ENCODE measurements at regions not wholly inside any gene's neighbourhood (a gene's known extent, or its start where the extent isn't known, plus 50 kb on each side); places are given as distances from the start of the nearest gene placed in this dataset.
A peak's percentile ranks its signal among the peaks of the same experiment; 100 is the strongest.

DNA sequence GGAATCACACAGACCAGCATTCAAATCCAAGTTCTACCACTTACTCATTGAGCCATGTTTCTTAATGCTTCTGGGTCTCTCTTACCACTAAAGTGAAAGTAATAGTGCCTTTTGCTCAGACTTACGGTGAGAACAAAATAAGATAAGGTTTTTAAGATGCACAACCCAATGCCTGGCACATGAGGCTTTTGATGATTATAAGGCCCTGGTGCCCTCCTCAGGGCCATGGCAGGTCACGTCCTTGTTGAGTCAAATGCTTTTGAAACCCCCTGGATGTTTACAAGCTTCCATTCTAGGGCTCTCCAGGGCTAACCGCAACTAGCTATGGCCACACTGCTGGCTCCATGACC, 76.0 kb downstream of the TENT5C start:
- no peak overlapping the region for H3K4me3 ChIP-seq
- no peak overlapping the region for H3K27ac ChIP-seq
- ATAC-seq (no peak), DNase-seq (no peak)
- no peaks in the 10 kb centered on the region for H3K9me3 ChIP-seq
- no peak for TF ChIP-seq CTCF (IDR thresholded peaks at IDR 0.05)
- no peaks in the 10 kb centered on the region for H3K27me3 ChIP-seq (ENCODE audit: low read depth)
- no peaks in the 10 kb centered on the region for H3K36me3 ChIP-seq
- intact Hi-C loops (cut with DNase I): no loop called here
- no peaks in the 10 kb centered on the region for H3K4me1 ChIP-seq

- Histone ChIP-seq H3K36me3 (no peaks in the 10 kb centered on the region), H3K27me3 (ENCODE audit: low read depth) (no peaks in the 10 kb centered on the region), H3K4me3 (no peak overlapping the region), H3K4me1 (no peaks in the 10 kb centered on the region), H3K9me3 (no peaks in the 10 kb centered on the region), H3K27ac (no peak overlapping the region)
- no peak for DNase-seq
- ATAC-seq: no peak
- TF ChIP-seq CTCF (IDR thresholded peaks at IDR 0.05): no peak
- intact Hi-C loops (cut with DNase I): no loop called here
Observed at GRCh38 chr1:117682372-117682771, 76.5 kb downstream of the TENT5C start.

DNA sequence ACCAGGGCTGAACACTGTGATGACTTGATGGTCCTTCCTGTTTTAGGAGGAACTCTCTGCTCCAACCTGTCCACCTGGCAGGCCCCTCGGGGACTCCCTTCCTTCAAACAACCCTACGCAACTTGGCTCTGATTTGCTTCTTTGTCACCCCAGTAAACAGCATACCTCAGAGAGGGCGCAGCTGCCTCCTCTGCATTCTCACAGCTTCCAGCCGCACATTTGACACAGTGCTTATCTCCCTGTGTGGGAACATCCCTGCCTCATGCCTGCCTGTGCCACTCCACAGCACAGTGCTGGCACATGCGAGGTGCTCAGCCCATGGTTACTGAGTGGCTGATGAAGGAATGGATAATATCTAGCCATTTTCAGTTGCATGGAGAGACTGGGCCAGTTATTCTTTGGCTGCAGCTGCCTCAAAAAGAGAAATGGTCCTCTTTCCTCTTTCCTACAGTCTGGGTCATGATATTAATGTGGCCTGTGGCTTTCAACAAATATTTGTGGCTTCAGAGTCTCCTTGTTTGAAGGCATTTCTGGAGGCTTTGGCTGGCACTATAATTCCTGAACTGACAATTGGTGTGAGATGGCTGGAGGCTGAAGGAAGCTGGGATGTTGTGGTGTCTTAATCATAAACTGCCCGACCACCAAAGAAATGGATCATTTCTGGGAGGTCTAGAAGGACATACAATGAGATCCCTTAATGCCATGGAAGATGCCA, 77.9 kb downstream of the TENT5C start:
- Histone ChIP-seq H3K36me3 (no peaks in the 10 kb centered on the region), H3K4me3 (no peak overlapping the region), H3K27ac (no peak overlapping the region), H3K9me3 (no peaks in the 10 kb centered on the region), H3K27me3 (ENCODE audit: low read depth) (no peaks in the 10 kb centered on the region), H3K4me1 (no peaks in the 10 kb centered on the region)
- intact Hi-C loops (cut with DNase I): no loop called here
- ATAC-seq (no peak), DNase-seq (no peak)
- TF ChIP-seq CTCF (IDR thresholded peaks at IDR 0.05): no peak

GRCh38 chr1:117685936-117686806, 80.3 kb downstream of the TENT5C start:
- no peaks in the 10 kb centered on the region for H3K4me1 ChIP-seq
- no peak overlapping the region for H3K27ac ChIP-seq
- ATAC-seq (peak in 1 of 2 donors; percentile 55), DNase-seq (no peak)
- no peaks in the 10 kb centered on the region for H3K27me3 ChIP-seq (ENCODE audit: low read depth)
- H3K4me3 ChIP-seq: no peak overlapping the region
- H3K9me3 ChIP-seq: no peaks in the 10 kb centered on the region
- intact Hi-C loops (cut with DNase I): no loop called here
- TF ChIP-seq CTCF (IDR thresholded peaks at IDR 0.05): no peak
- H3K36me3 ChIP-seq: no peaks in the 10 kb centered on the region

DNA sequence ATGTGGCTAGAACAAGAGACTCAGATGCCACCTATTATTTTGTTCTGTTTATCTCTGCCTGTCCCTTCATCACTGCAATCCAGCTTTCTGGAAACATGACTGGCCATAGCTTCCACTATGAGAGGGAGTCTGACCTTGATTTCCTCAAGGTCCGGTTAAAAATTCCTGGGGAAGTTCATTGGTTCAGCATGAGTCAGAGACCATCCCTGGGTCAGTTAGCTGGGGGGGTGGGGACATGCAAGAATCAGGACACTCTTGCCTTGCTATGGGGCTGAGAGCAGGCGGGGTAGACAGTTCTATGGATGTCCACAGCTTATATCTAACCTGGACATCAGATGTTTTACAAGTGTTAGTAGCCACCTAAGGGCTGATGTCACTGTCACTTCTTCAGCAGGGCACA, 81.1 kb downstream of the TENT5C start:
- no peaks in the 10 kb centered on the region for H3K27me3 ChIP-seq (ENCODE audit: low read depth)
- ATAC-seq: no peak
- intact Hi-C loops (cut with DNase I): no loop called here
- no peak for DNase-seq
- no peak for TF ChIP-seq CTCF (IDR thresholded peaks at IDR 0.05)
- no peaks in the 10 kb centered on the region for H3K4me1 ChIP-seq
- H3K4me3 ChIP-seq: no peak overlapping the region
- H3K36me3 ChIP-seq: no peaks in the 10 kb centered on the region
- H3K27ac ChIP-seq: no peak overlapping the region
- no peaks in the 10 kb centered on the region for H3K9me3 ChIP-seq
